Panc1 (cell line): ENCODE measurements at regions not wholly inside any gene's neighbourhood (a gene's known extent, or its start where the extent isn't known, plus 50 kb on each side); places are given as distances from the start of the nearest gene placed in this dataset.

Experiments
- microRNA-seq: library from miRNA; unstranded; fragments of <30 nt; microRNA quantifications from one replicate; pipeline ENCODE4 v1.1.0, GENCODE V29; 2020; ENCODE audit not compliant: unreplicated experiment

Small RNA genes in the stretch of these regions (microRNA-seq; reads per million reads assigned to microRNA genes)
- 84.2 reads per million, percentile 54 among the genes with 10 or more reads in this experiment for gene MIR6516
